ENCODE measurements at regions not wholly inside any gene's neighbourhood (a gene's known extent, or its start where the extent isn't known, plus 50 kb on each side); places are given as distances from the start of the nearest gene placed in this dataset.

- TF ChIP-seq EZH2 (IDR thresholded peaks at IDR 0.05; ENCODE audit: insufficient read depth, poor library complexity, severe bottlenecking) (no peak), EZH2phosphoT487 (IDR thresholded peaks at IDR 0.05; ENCODE audit: insufficient read depth, low read depth) (no peak)
Measured at GRCh38 chr9:115207003-115207836, 89.3 kb upstream of the TNC start.
